CD14-positive monocyte (primary cell): ENCODE measurements at regions not wholly inside any gene's neighbourhood (a gene's known extent, or its start where the extent isn't known, plus 50 kb on each side); places are given as distances from the start of the nearest gene placed in this dataset.

ENCODE experiments used
- DNase-seq, 3 donors: peaks; one replicate each; pipeline ENCODE4 v3.0.0-alpha.2; 2011 to 2022
- H2AFZ ChIP-seq: 2 replicates; pipeline ENCODE4 v1.6.0; 2012; ENCODE audit warnings: mild to moderate bottlenecking, low read depth, low read length, inconsistent platforms; ENCODE audit not compliant: insufficient read depth, poor library complexity, severe bottlenecking
- H3K27ac ChIP-seq, 2 donors: 1 replicate in 1 of 2; 2 replicates in 1 of 2; pipeline ENCODE4 v1.5.1; 2012 to 2013; ENCODE audit warnings: low read length in 2 of 2, control low read depth in 1 of 2, inconsistent platforms in 1 of 2, low read depth in 1 of 2, mild to moderate bottlenecking in 1 of 2
- H3K27me3 ChIP-seq, 2 donors: one replicate each; pipeline versions ENCODE4 v1.6.0 to v1.6.1; 2011 to 2013; ENCODE audit warnings: low read length in 2 of 2; ENCODE audit not compliant: control insufficient read depth in 2 of 2, insufficient read depth in 2 of 2
- H3K36me3 ChIP-seq, 2 donors: replicated peaks in 1 of 2; 1 replicate in 1 of 2; 2 replicates in 1 of 2; pipeline versions ENCODE4 v1.5.1 to v1.6.1; 2012 to 2013; ENCODE audit warnings: low read length in 2 of 2, control low read depth in 1 of 2, inconsistent platforms in 1 of 2, mild to moderate bottlenecking in 1 of 2; ENCODE audit not compliant: insufficient read depth in 2 of 2, control insufficient read depth in 1 of 2
- H3K4me1 ChIP-seq, 2 donors: 1 replicate in 1 of 2; 2 replicates in 1 of 2; pipeline versions ENCODE4 v1.5.1 to v1.6.1; 2012 to 2013; ENCODE audit warnings: low read length in 2 of 2, control low read depth in 1 of 2, inconsistent platforms in 1 of 2, mild to moderate bottlenecking in 1 of 2, moderate library complexity in 1 of 2; ENCODE audit not compliant: insufficient read depth in 2 of 2, control insufficient read depth in 1 of 2
- H3K4me2 ChIP-seq: replicated peaks from 2 replicates; pipeline ENCODE3; 2012; ENCODE audit warnings: low read length, moderate library complexity, mild to moderate bottlenecking; ENCODE audit not compliant: poor library complexity, severe bottlenecking; ENCODE audit errors: extremely low read depth
- H3K4me3 ChIP-seq, 3 experiments: fragments of 200-600 bp in 1 of 3; sonication (generic) in 1 of 3; replicated peaks in 1 of 3; 1 replicate in 2 of 3; 2 replicates in 1 of 3; pipeline ENCODE4 v1.5.1; 2011 to 2013; ENCODE audit warnings: low read length in 3 of 3, mild to moderate bottlenecking in 3 of 3, control low read depth in 2 of 3, low read depth in 2 of 3, inconsistent platforms in 1 of 3, moderate library complexity in 1 of 3
- H3K79me2 ChIP-seq: 2 replicates; pipeline ENCODE4 v1.6.0; 2012; ENCODE audit warnings: mild to moderate bottlenecking, control low read depth, inconsistent platforms, low read length, moderate library complexity; ENCODE audit not compliant: insufficient read depth
- H3K9ac ChIP-seq: 2 replicates; pipeline ENCODE4 v1.6.0; 2017; ENCODE audit warnings: low read length, mild to moderate bottlenecking; ENCODE audit not compliant: insufficient read depth, poor library complexity, severe bottlenecking
- H3K9me3 ChIP-seq, 2 donors: replicated peaks in 1 of 2; 1 replicate in 1 of 2; 2 replicates in 1 of 2; pipeline versions ENCODE4 v1.5.1 to v1.6.1; 2012 to 2013; ENCODE audit warnings: low read length in 2 of 2, control low read depth in 1 of 2; ENCODE audit not compliant: control insufficient read depth in 1 of 2, insufficient read depth in 1 of 2
- H4K20me1 ChIP-seq: 2 replicates; pipeline ENCODE4 v1.6.0; 2012; ENCODE audit warnings: mild to moderate bottlenecking, low read length, control low read depth, moderate library complexity; ENCODE audit not compliant: insufficient read depth
- H3K27ac Mint-ChIP-seq, 7 donors: one replicate each; pipeline ENCODE4 v1.8.0; 2020; ENCODE audit warnings: mild to moderate bottlenecking in 7 of 7, mixed read lengths in 7 of 7, moderate library complexity in 6 of 7, inconsistent platforms in 2 of 7
- H3K27me3 Mint-ChIP-seq, 3 donors: one replicate each; pipeline ENCODE4 v1.8.0; 2021 to 2022; ENCODE audit warnings: low read depth in 3 of 3, mild to moderate bottlenecking in 3 of 3, mixed read lengths in 3 of 3, moderate library complexity in 3 of 3, inconsistent platforms in 1 of 3
- H3K36me3 Mint-ChIP-seq, 2 donors: one replicate each; pipeline ENCODE4 v1.8.0; 2020; ENCODE audit warnings: mixed read lengths in 2 of 2, inconsistent platforms in 1 of 2, mild to moderate bottlenecking in 1 of 2
- H3K4me1 Mint-ChIP-seq: one replicate; pipeline ENCODE4 v1.8.0; 2020; ENCODE audit warnings: mild to moderate bottlenecking, mixed read lengths
- H3K4me3 Mint-ChIP-seq, 2 donors: one replicate each; pipeline ENCODE4 v1.8.0; 2020; ENCODE audit warnings: mild to moderate bottlenecking in 2 of 2, mixed read lengths in 2 of 2, moderate library complexity in 1 of 2
- H3K9me3 Mint-ChIP-seq, 7 donors: one replicate each; pipeline ENCODE4 v1.8.0; 2020 to 2022; ENCODE audit warnings: mixed read lengths in 7 of 7, mild to moderate bottlenecking in 6 of 7, moderate library complexity in 6 of 7, inconsistent platforms in 2 of 7
- WGBS: methylation state at CpG from one replicate; pipeline ENCODE4 v1.1.5; 2013; ENCODE audit warnings: missing lambda C conversion rate; ENCODE audit not compliant: insufficient coverage; 5-methylcytosine and 5-hydroxymethylcytosine counted together
- intact Hi-C, 2 donors: fragments of 100-400 bp; cut with micrococcal nuclease; formaldehyde crosslinking; loops; one replicate each; pipeline versions ENCODE4 v1.15.0 to v1.15.1; 2023
- TF ChIP-seq, protein P1 (sequence below): fragments of 200-600 bp; IDR thresholded peaks from one replicate; pipeline ENCODE4 v1.8.0; 2022; ENCODE audit warnings: antibody characterized with exemption, mild to moderate bottlenecking

DNA sequence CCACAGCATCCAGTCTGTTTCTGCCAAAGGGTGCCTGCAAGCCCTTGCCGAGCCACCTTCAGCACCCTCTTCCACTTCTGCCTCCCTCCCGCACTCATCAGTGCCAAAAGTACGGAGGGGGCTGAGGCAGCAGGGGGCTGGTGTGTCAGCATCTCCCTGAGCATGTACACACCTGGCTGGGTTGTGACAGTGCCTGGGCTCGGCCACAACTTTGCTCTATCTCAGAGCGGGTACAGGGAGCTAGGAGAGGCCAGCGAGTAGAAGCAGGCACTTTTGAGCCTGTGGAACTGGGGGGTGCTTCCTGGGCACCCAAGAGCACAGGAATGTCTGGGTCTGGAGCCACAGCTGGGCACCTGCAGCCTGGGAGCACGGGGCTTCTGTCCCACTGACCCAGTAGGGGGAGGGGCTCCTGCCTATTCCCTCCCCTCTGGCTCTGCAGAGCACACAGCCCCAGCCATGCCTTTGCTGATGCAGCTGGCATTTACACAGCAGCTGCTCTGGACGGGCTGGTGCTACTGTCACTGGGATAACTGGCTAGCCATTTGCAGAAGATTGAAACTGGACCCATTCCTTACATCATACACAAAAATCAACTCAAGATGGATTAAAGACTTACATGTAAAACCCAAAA, 319.8 kb upstream of the RRP15 start:
- H4K20me1 ChIP-seq: no peaks in the 10 kb centered on the region
- intact Hi-C loops: no loop called here
- H3K36me3 Mint-ChIP-seq: no peaks in the 10 kb centered on the region
- WGBS: 81% methylated on average over 7 of the region's 8 CpGs
- no peak overlapping the region for H2AFZ ChIP-seq
- H3K9me3 ChIP-seq: peaks cover 27 to 40% of the 10 kb centered on the region in 2 donors
- H3K9me3 Mint-ChIP-seq: peaks cover 0 to 28% (median 17%) of the 10 kb centered on the region in 7 donors
- no peaks in the 10 kb centered on the region for H3K4me1 Mint-ChIP-seq
- no peak overlapping the region for H3K27ac ChIP-seq
- no peaks in the 10 kb centered on the region for H3K79me2 ChIP-seq
- no peaks in the 10 kb centered on the region for H3K27me3 ChIP-seq
- H3K4me1 ChIP-seq: no peaks in the 10 kb centered on the region
- no peak overlapping the region for H3K4me2 ChIP-seq
- H3K4me3 Mint-ChIP-seq: no peak overlapping the region
- no peak for DNase-seq
- peaks cover 0 to 2% (median 0%) of the 10 kb centered on the region in 3 donors for H3K27me3 Mint-ChIP-seq
- H3K4me3 ChIP-seq: no peak overlapping the region
- H3K36me3 ChIP-seq: no peaks in the 10 kb centered on the region
- TF ChIP-seq, protein P1, sequence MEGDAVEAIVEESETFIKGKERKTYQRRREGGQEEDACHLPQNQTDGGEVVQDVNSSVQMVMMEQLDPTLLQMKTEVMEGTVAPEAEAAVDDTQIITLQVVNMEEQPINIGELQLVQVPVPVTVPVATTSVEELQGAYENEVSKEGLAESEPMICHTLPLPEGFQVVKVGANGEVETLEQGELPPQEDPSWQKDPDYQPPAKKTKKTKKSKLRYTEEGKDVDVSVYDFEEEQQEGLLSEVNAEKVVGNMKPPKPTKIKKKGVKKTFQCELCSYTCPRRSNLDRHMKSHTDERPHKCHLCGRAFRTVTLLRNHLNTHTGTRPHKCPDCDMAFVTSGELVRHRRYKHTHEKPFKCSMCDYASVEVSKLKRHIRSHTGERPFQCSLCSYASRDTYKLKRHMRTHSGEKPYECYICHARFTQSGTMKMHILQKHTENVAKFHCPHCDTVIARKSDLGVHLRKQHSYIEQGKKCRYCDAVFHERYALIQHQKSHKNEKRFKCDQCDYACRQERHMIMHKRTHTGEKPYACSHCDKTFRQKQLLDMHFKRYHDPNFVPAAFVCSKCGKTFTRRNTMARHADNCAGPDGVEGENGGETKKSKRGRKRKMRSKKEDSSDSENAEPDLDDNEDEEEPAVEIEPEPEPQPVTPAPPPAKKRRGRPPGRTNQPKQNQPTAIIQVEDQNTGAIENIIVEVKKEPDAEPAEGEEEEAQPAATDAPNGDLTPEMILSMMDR: no peak
- no peak overlapping the region for H3K27ac Mint-ChIP-seq
- no peak overlapping the region for H3K9ac ChIP-seq

DNA sequence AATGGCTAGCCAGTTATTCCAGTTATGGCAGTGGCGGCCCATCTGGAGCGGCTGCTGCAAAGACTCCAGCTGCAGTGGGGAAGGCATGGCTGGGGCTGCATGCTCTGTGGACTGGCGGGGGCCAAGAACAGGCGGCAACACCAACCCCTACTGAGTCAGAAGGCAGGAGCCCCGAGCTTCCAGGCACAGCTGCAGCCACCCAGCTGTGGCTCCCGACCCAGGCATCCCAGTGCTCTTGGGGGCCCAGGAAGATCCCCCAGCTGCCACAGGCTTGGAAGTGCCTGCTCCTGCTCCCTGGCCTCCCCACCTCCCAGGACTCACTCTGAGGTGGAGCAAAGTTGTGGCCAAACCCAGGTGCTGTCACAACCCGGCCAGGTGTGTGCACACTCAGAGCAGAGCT, 317.0 kb upstream of the RRP15 start:
- Mint-ChIP-seq H3K4me3 (no peak overlapping the region), H3K36me3 (no peaks in the 10 kb centered on the region), H3K4me1 (no peaks in the 10 kb centered on the region), H3K27me3 (peaks cover 0 to 1% (median 0%) of the 10 kb centered on the region in 3 donors), H3K9me3 (peaks cover 3 to 28% (median 16%) of the 10 kb centered on the region in 7 donors), H3K27ac (no peak overlapping the region)
- Histone ChIP-seq H3K27me3 (no peaks in the 10 kb centered on the region), H3K79me2 (no peaks in the 10 kb centered on the region), H3K4me1 (no peaks in the 10 kb centered on the region), H4K20me1 (no peaks in the 10 kb centered on the region), H3K4me2 (no peak overlapping the region), H2AFZ (no peak overlapping the region), H3K4me3 (no peak overlapping the region), H3K27ac (no peak overlapping the region), H3K36me3 (no peaks in the 10 kb centered on the region), H3K9me3 (peaks cover 27 to 37% of the 10 kb centered on the region in 2 donors), H3K9ac (no peak overlapping the region)
- no peak for DNase-seq
- TF ChIP-seq, protein P1: no peak
- intact Hi-C loops: no loop called here
- 91% methylated on average over 7 of the region's 7 CpGs for WGBS
